HG03457 (cell line): ENCODE measurements at regions not wholly inside any gene's neighbourhood (a gene's known extent, or its start where the extent isn't known, plus 50 kb on each side); places are given as distances from the start of the nearest gene placed in this dataset.
A peak's percentile ranks its signal among the peaks of the same experiment; 100 is the strongest.

Source experiments
- ATAC-seq: cut with Tn5 transposase; IDR thresholded peaks from one replicate; pipeline ENCODE4 v1.9.1; 2021; ENCODE audit warnings: moderate number of reproducible peaks; ENCODE audit not compliant: unreplicated experiment

GRCh38 chr1:177848577-177848976 lies 121.3 kb downstream of the SEC16B start:
- no peak for ATAC-seq

- ATAC-seq = no peak
Measured at GRCh38 chr1:177847843-177848242, 122.0 kb downstream of the SEC16B start.

- ATAC-seq = no peak
Measured at GRCh38 chr1:177838907-177839485, 130.9 kb downstream of the SEC16B start.

GRCh38 chr1:177833631-177834030 lies 136.2 kb downstream of the SEC16B start:
- ATAC-seq = no peak

- no peak for ATAC-seq
Measured at GRCh38 chr1:177830531-177831135, 139.2 kb downstream of the SEC16B start.

- no peak for ATAC-seq
Measured at GRCh38 chr1:177825276-177825901, 144.5 kb downstream of the SEC16B start.

GRCh38 chr1:177824508-177824982 lies 145.3 kb downstream of the SEC16B start:
- no peak for ATAC-seq

- no peak for ATAC-seq
Measured at GRCh38 chr1:177820213-177820612, 149.6 kb downstream of the SEC16B start.

GRCh38 chr1:177817937-177818875 lies 151.7 kb downstream of the SEC16B start:
- peak; percentile 92 for ATAC-seq

- ATAC-seq = no peak
Measured at GRCh38 chr1:177812650-177813049, 157.2 kb downstream of the SEC16B start.

- no peak for ATAC-seq
Measured at GRCh38 chr1:177812144-177812543, 157.7 kb downstream of the SEC16B start.

- ATAC-seq = no peak
Measured at GRCh38 chr1:177811429-177811828, 158.4 kb downstream of the SEC16B start.

GRCh38 chr1:177809819-177810218 lies 160.0 kb downstream of the SEC16B start:
- peak; percentile 89 for ATAC-seq

GRCh38 chr1:177802304-177802703 lies 167.6 kb downstream of the SEC16B start:
- no peak for ATAC-seq

- no peak for ATAC-seq
Measured at GRCh38 chr1:177801790-177802189, 168.1 kb downstream of the SEC16B start.

- ATAC-seq = peak; percentile 72
Measured at GRCh38 chr1:177800400-177801088, 169.3 kb downstream of the SEC16B start.

GRCh38 chr1:177799746-177800145 lies 170.1 kb downstream of the SEC16B start:
- ATAC-seq = no peak

GRCh38 chr1:177798614-177799013 lies 171.2 kb downstream of the SEC16B start:
- peak; percentile 21 for ATAC-seq

- ATAC-seq = no peak
Measured at GRCh38 chr1:177796561-177796960, 173.3 kb downstream of the SEC16B start.

- ATAC-seq = no peak
Measured at GRCh38 chr1:177794376-177794991, 175.4 kb downstream of the SEC16B start.
